Keratinocyte (primary cell): ENCODE measurements at regions not wholly inside any gene's neighbourhood (a gene's known extent, or its start where the extent isn't known, plus 50 kb on each side); places are given as distances from the start of the nearest gene placed in this dataset.

Experiments
- DNase-seq: peaks from one replicate; pipeline ENCODE4 v3.0.0-alpha.2; 2011; ENCODE audit warnings: low read depth, missing footprints, low spot score
- FAIRE-seq: peaks from 2 replicates; lab custom pipeline; 2011; peaks lifted over from hg19 to GRCh38; lab: Jason Lieb, UNC
- H2AFZ ChIP-seq: 2 replicates; pipeline ENCODE4 v1.6.0; 2012; ENCODE audit warnings: low read length, control low read depth, inconsistent platforms; ENCODE audit not compliant: control insufficient read depth
- H3K27ac ChIP-seq: 2 replicates; pipeline ENCODE4 v1.5.1; 2011; ENCODE audit warnings: low read length; ENCODE audit not compliant: control insufficient read depth, insufficient read depth
- H3K27me3 ChIP-seq: 3 replicates; pipeline ENCODE4 v1.6.0; 2011; ENCODE audit warnings: low read length; ENCODE audit not compliant: control insufficient read depth, insufficient read depth; ENCODE audit errors: extremely low read depth
- H3K36me3 ChIP-seq, 2 experiments: 2 replicates in 1 of 2; 3 replicates in 1 of 2; pipeline ENCODE4 v1.5.1; 2011; ENCODE audit warnings: low read length in 2 of 2, mild to moderate bottlenecking in 1 of 2; ENCODE audit not compliant: control insufficient read depth in 2 of 2, insufficient read depth in 2 of 2; ENCODE audit errors: extremely low read depth in 1 of 2
- H3K4me1 ChIP-seq: 3 replicates; pipeline ENCODE4 v1.5.1; 2011; ENCODE audit warnings: low read length; ENCODE audit not compliant: control insufficient read depth, insufficient read depth; ENCODE audit errors: extremely low read depth
- H3K4me2 ChIP-seq: 3 replicates; pipeline ENCODE4 v1.6.0; 2011; ENCODE audit warnings: low read depth, low read length; ENCODE audit not compliant: control insufficient read depth, insufficient read depth; ENCODE audit errors: extremely low read depth
- H3K4me3 ChIP-seq, 3 experiments: fragments of 200-600 bp in 1 of 3; sonication (generic) in 1 of 3; 2 replicates in 2 of 3; 3 replicates in 1 of 3; pipeline ENCODE4 v1.5.1; 2011 to 2016; ENCODE audit warnings: low read length in 3 of 3, mild to moderate bottlenecking in 3 of 3, control low read depth in 2 of 3, inconsistent platforms in 1 of 3, low read depth in 1 of 3, mixed read lengths in 1 of 3, mixed run types in 1 of 3, moderate library complexity in 1 of 3; ENCODE audit not compliant: control insufficient read depth in 2 of 3, insufficient read depth in 2 of 3; ENCODE audit errors: extremely low read depth in 1 of 3
- H3K79me2 ChIP-seq: 2 replicates; pipeline ENCODE4 v1.6.0; 2012; ENCODE audit warnings: low read length; ENCODE audit not compliant: control insufficient read depth, insufficient read depth
- H3K9ac ChIP-seq: 3 replicates; pipeline ENCODE4 v1.6.0; 2011; ENCODE audit warnings: low read length; ENCODE audit not compliant: control insufficient read depth, insufficient read depth; ENCODE audit errors: extremely low read depth
- H3K9me1 ChIP-seq: 3 replicates; pipeline ENCODE4 v1.6.0; 2011; ENCODE audit warnings: low read length; ENCODE audit not compliant: control insufficient read depth, insufficient read depth; ENCODE audit errors: extremely low read depth
- H3K9me3 ChIP-seq: 2 replicates; pipeline ENCODE4 v1.5.1; 2012; ENCODE audit warnings: low read depth, low read length; ENCODE audit not compliant: control insufficient read depth
- H4K20me1 ChIP-seq: 3 replicates; pipeline ENCODE4 v1.6.0; 2011; ENCODE audit warnings: low read length; ENCODE audit not compliant: control insufficient read depth, insufficient read depth; ENCODE audit errors: extremely low read depth
- EZH2 ChIP-seq: IDR thresholded peaks from one replicate; pipeline ENCODE4 v1.6.1; 2012; ENCODE audit warnings: inconsistent platforms, mild to moderate bottlenecking, low read length, moderate library complexity
- dilution Hi-C: fragments of 300-500 bp; cut with MboI; formaldehyde crosslinking; loops from one replicate; pipeline ENCODE4 v1.7.0; 2020; ENCODE audit warnings: low sequenced_read_pairs; ENCODE audit not compliant: extremely low pct_ligation_motif_present
- TF ChIP-seq, protein P1 (sequence below), 3 experiments: IDR thresholded peaks in 1 of 3; conservative IDR thresholded peaks in 1 of 3; optimal IDR thresholded peaks in 1 of 3; 2 replicates in 2 of 3; 3 replicates in 1 of 3; pipeline versions ENCODE3 to v1.5.1; 2011; ENCODE audit warnings: low read length in 3 of 3, mild to moderate bottlenecking in 3 of 3, moderate library complexity in 2 of 3, control low read depth in 1 of 3, inconsistent platforms in 1 of 3; ENCODE audit not compliant: insufficient read depth in 2 of 3; ENCODE audit errors: extremely low read depth in 1 of 3

DNA sequence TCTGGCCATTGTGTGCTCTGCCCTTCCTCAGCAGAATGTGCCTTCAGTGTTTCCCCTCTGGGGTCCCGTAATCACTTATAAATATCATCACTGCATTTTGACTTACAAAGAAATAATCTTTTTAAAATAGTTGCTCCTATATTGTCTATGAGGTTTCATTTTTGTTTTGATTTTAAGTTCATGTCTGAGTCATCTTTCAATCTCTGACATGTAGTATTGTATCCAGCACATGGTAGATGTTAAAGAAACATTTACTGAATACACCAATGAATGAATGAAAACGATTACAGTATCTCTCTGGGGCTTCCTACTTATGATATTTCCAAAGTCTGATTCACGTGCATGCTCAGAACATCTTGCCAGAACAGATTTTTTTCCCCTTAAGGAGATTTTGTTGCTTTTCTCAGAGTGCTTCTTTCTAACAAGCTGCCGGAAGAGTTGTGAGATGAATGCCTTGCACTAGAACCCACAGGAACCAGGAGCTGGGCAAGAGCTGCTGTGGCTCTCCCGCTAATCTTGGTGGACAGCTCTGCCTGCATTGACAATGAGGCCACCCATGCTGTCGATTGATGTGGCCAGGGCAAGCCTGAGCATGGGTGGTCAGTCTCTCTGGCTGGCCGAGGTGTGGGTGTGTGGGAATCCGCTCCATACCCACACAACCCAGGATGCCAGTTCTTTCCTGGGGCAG lies 199.4 kb downstream of the CYRIA start:
- FAIRE-seq (no peak), DNase-seq (no peak)
- no peaks in the 10 kb centered on the region for H3K4me1 ChIP-seq
- H4K20me1 ChIP-seq: no peaks in the 10 kb centered on the region
- H3K27me3 ChIP-seq: no peaks in the 10 kb centered on the region
- H3K9me3 ChIP-seq: no peaks in the 10 kb centered on the region
- H3K4me2 ChIP-seq: no peak overlapping the region
- no peak overlapping the region for H3K27ac ChIP-seq
- no peak overlapping the region for H3K4me3 ChIP-seq
- TF ChIP-seq, protein P1, sequence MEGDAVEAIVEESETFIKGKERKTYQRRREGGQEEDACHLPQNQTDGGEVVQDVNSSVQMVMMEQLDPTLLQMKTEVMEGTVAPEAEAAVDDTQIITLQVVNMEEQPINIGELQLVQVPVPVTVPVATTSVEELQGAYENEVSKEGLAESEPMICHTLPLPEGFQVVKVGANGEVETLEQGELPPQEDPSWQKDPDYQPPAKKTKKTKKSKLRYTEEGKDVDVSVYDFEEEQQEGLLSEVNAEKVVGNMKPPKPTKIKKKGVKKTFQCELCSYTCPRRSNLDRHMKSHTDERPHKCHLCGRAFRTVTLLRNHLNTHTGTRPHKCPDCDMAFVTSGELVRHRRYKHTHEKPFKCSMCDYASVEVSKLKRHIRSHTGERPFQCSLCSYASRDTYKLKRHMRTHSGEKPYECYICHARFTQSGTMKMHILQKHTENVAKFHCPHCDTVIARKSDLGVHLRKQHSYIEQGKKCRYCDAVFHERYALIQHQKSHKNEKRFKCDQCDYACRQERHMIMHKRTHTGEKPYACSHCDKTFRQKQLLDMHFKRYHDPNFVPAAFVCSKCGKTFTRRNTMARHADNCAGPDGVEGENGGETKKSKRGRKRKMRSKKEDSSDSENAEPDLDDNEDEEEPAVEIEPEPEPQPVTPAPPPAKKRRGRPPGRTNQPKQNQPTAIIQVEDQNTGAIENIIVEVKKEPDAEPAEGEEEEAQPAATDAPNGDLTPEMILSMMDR (optimal IDR thresholded peaks at IDR 0.05 in 1 of 3, IDR thresholded peaks at IDR 0.05 in 1 of 3, conservative IDR thresholded peaks at IDR 0.05 in 1 of 3; ENCODE audit: extremely low read depth in 1 of 3, insufficient read depth in 2 of 3, low read length in 3 of 3): no peak
- TF ChIP-seq EZH2: no peak
- H3K9ac ChIP-seq: no peak overlapping the region
- no peaks in the 10 kb centered on the region for H3K9me1 ChIP-seq
- dilution Hi-C loops: no loop called here
- H2AFZ ChIP-seq: no peak overlapping the region
- no peaks in the 10 kb centered on the region for H3K79me2 ChIP-seq
- no peaks in the 10 kb centered on the region for H3K36me3 ChIP-seq

DNA sequence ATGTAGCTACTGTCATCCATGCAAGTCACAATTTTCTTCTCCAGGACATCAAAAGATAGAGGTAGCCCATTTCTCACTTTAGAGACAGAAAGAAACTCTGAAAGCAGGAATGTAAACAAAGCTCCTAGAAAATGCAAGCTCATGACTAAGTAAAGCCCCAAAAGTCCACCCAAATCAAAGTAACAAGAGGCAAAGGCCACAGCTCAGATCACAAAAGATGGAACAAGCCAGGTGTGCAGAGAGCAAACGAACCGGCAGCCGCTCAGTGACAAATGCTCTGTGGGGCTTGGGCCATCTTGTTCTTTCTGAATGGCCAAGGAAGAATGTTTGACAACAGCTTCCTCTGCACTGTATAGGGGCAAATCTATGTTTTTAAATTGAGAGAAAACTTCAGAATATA lies 201.0 kb downstream of the CYRIA start:
- no peaks in the 10 kb centered on the region for H3K79me2 ChIP-seq
- H4K20me1 ChIP-seq: no peaks in the 10 kb centered on the region
- FAIRE-seq (no peak), DNase-seq (no peak)
- H3K4me3 ChIP-seq: no peak overlapping the region
- no peaks in the 10 kb centered on the region for H3K9me1 ChIP-seq
- no peaks in the 10 kb centered on the region for H3K4me1 ChIP-seq
- no peak overlapping the region for H3K27ac ChIP-seq
- H3K9me3 ChIP-seq: no peaks in the 10 kb centered on the region
- H3K4me2 ChIP-seq: no peak overlapping the region
- TF ChIP-seq EZH2: no peak
- TF ChIP-seq, protein P1 (optimal IDR thresholded peaks at IDR 0.05 in 1 of 3, IDR thresholded peaks at IDR 0.05 in 1 of 3, conservative IDR thresholded peaks at IDR 0.05 in 1 of 3; ENCODE audit: extremely low read depth in 1 of 3, insufficient read depth in 2 of 3, low read length in 3 of 3): no peak
- no peak overlapping the region for H2AFZ ChIP-seq
- H3K9ac ChIP-seq: no peak overlapping the region
- H3K36me3 ChIP-seq: no peaks in the 10 kb centered on the region
- H3K27me3 ChIP-seq: no peaks in the 10 kb centered on the region
- dilution Hi-C loops: no loop called here
